H1 (cell line): ENCODE measurements at regions not wholly inside any gene's neighbourhood (a gene's known extent, or its start where the extent isn't known, plus 50 kb on each side); places are given as distances from the start of the nearest gene placed in this dataset.

Experiments used
- CTCF ChIA-PET: fragments of 300-600 bp; sonication (Branson Sonifier 250); formaldehyde crosslinking; loops from one replicate; lab custom pipeline; 2021; ENCODE audit not compliant: partially characterized antibody; lab: Charles Lee
- POLR2A ChIA-PET: fragments of 300-600 bp; sonication (Branson Sonifier 250); formaldehyde crosslinking; loops from one replicate; lab custom pipeline; 2021; ENCODE audit warnings: inconsistent platforms; ENCODE audit not compliant: partially characterized antibody; lab: Charles Lee
- DNase-seq, 2 experiments: peaks; one replicate each; pipeline versions ENCODE4 v3.0.0 to v3.0.0-alpha.2; 2010 to 2022; ENCODE audit warnings: low spot score in 2 of 2, low read depth in 1 of 2, mixed read lengths in 1 of 2
- FAIRE-seq: peaks from 2 replicates; lab custom pipeline; 2011; peaks lifted over from hg19 to GRCh38; lab: Jason Lieb, UNC
- H2AFZ ChIP-seq: 2 replicates; pipeline ENCODE4 v1.8.1; 2012; ENCODE audit warnings: low read length, inconsistent platforms
- H2AK5ac ChIP-seq: 2 replicates; pipeline ENCODE4 v1.6.1; 2013; ENCODE audit warnings: low read depth, low read length
- H2BK120ac ChIP-seq: replicated peaks from 2 replicates; pipeline ENCODE3; 2013; ENCODE audit warnings: low read depth, low read length, inconsistent platforms
- H2BK12ac ChIP-seq: 2 replicates; pipeline ENCODE4 v1.6.1; 2013; ENCODE audit warnings: low read depth, low read length
- H2BK15ac ChIP-seq: 2 replicates; pipeline ENCODE4 v1.6.1; 2013; ENCODE audit warnings: low read length
- H2BK20ac ChIP-seq: 2 replicates; pipeline ENCODE4 v1.6.1; 2013; ENCODE audit warnings: low read length
- H2BK5ac ChIP-seq: 2 replicates; pipeline ENCODE4 v1.6.1; 2013; ENCODE audit warnings: low read depth, low read length
- H3K14ac ChIP-seq: 2 replicates; pipeline ENCODE4 v1.6.1; 2013; ENCODE audit warnings: inconsistent platforms; ENCODE audit not compliant: insufficient read length
- H3K18ac ChIP-seq: 2 replicates; pipeline ENCODE4 v1.6.1; 2013; ENCODE audit warnings: low read length; ENCODE audit errors: extremely low read depth
- H3K23ac ChIP-seq: 2 replicates; pipeline ENCODE4 v1.6.1; 2013; ENCODE audit warnings: inconsistent platforms; ENCODE audit not compliant: insufficient read length
- H3K23me2 ChIP-seq: 2 replicates; pipeline ENCODE4 v1.6.1; 2013; ENCODE audit warnings: low read depth, low read length
- H3K27ac ChIP-seq: 2 replicates; pipeline ENCODE4 v1.6.1; 2011; ENCODE audit warnings: low read depth, low read length, inconsistent platforms
- H3K27me3 ChIP-seq, 4 experiments: replicated peaks in 1 of 4; 1 replicate in 1 of 4; 2 replicates in 3 of 4; pipeline versions ENCODE4 v1.6.1 to v1.8.1; 2011 to 2013; ENCODE audit warnings: low read length in 3 of 4, mild to moderate bottlenecking in 3 of 4, inconsistent platforms in 2 of 4, mixed read lengths in 2 of 4, moderate library complexity in 1 of 4; ENCODE audit not compliant: control insufficient read depth in 3 of 4, insufficient read depth in 3 of 4; ENCODE audit errors: extremely low read depth in 1 of 4
- H3K36me3 ChIP-seq, 4 experiments: 2 replicates each; pipeline versions ENCODE4 v1.6.1 to v1.8.1; 2011 to 2013; ENCODE audit warnings: mild to moderate bottlenecking in 4 of 4, low read length in 3 of 4, moderate library complexity in 2 of 4, control low read depth in 1 of 4, inconsistent platforms in 1 of 4; ENCODE audit not compliant: insufficient read depth in 4 of 4, control insufficient read depth in 2 of 4
- H3K4ac ChIP-seq: replicated peaks from 2 replicates; pipeline ENCODE3; 2013; ENCODE audit warnings: low read length, low read depth, mixed read lengths, inconsistent platforms; ENCODE audit not compliant: insufficient read length
- H3K4me1 ChIP-seq, 4 experiments: replicated peaks in 1 of 4; 1 replicate in 1 of 4; 2 replicates in 3 of 4; pipeline versions ENCODE4 v1.6.1 to v1.8.1; 2011 to 2013; ENCODE audit warnings: low read length in 3 of 4, inconsistent platforms in 2 of 4, mixed read lengths in 1 of 4; ENCODE audit not compliant: insufficient read depth in 4 of 4, control insufficient read depth in 3 of 4
- H3K4me2 ChIP-seq, 2 experiments: 2 replicates each; pipeline versions ENCODE4 v1.6.1 to v1.8.1; 2011 to 2013; ENCODE audit warnings: low read depth in 2 of 2, low read length in 2 of 2, control low read depth in 1 of 2, inconsistent platforms in 1 of 2, mild to moderate bottlenecking in 1 of 2; ENCODE audit not compliant: insufficient read depth in 1 of 2
- H3K4me3 ChIP-seq, 4 experiments: fragments of 200-600, 300-600 bp in 1 of 4; sonication (generic), shearing (Covaris generic), sonication (Bioruptor Twin) in 1 of 4; 2 replicates each; pipeline versions ENCODE4 v1.5.1 to v1.8.1; 2011 to 2016; ENCODE audit warnings: low read length in 4 of 4, low read depth in 3 of 4, control low read depth in 2 of 4, inconsistent platforms in 2 of 4, mild to moderate bottlenecking in 2 of 4, mixed read lengths in 1 of 4, moderate library complexity in 1 of 4; ENCODE audit not compliant: insufficient read depth in 2 of 4; ENCODE audit errors: extremely low read depth in 1 of 4
- H3K56ac ChIP-seq: replicated peaks from 2 replicates; pipeline ENCODE3; 2013; ENCODE audit warnings: low read depth, mild to moderate bottlenecking, mixed read lengths, low read length, inconsistent platforms; ENCODE audit not compliant: insufficient read length
- H3K79me1 ChIP-seq: 2 replicates; pipeline ENCODE4 v1.6.1; 2013; ENCODE audit warnings: low read depth, low read length, control low read depth
- H3K79me2 ChIP-seq, 2 experiments: 2 replicates each; pipeline versions ENCODE4 v1.6.1 to v1.8.1; 2012 to 2013; ENCODE audit warnings: low read length in 2 of 2, mild to moderate bottlenecking in 2 of 2, inconsistent platforms in 1 of 2; ENCODE audit not compliant: insufficient read depth in 2 of 2, control insufficient read depth in 1 of 2
- H3K9ac ChIP-seq, 4 experiments: replicated peaks in 1 of 4; 1 replicate in 1 of 4; 2 replicates in 3 of 4; pipeline versions ENCODE4 v1.6.1 to v1.8.1; 2011 to 2013; ENCODE audit warnings: low read depth in 3 of 4, low read length in 3 of 4, control low read depth in 2 of 4, mild to moderate bottlenecking in 2 of 4, moderate library complexity in 2 of 4, inconsistent platforms in 1 of 4; ENCODE audit errors: extremely low read depth in 1 of 4
- H3K9me3 ChIP-seq, 2 experiments: 2 replicates each; pipeline versions ENCODE4 v1.6.1 to v1.8.1; 2012 to 2013; ENCODE audit warnings: mild to moderate bottlenecking in 2 of 2, moderate library complexity in 2 of 2, control low read depth in 1 of 2, inconsistent platforms in 1 of 2, low read depth in 1 of 2, low read length in 1 of 2, mixed read lengths in 1 of 2; ENCODE audit not compliant: insufficient read depth in 2 of 2
- H4K20me1 ChIP-seq, 2 experiments: replicated peaks in 1 of 2; 2 replicates each; pipeline versions ENCODE3 to v1.8.1; 2011 to 2013; ENCODE audit warnings: inconsistent platforms in 2 of 2, low read length in 2 of 2, mild to moderate bottlenecking in 1 of 2; ENCODE audit not compliant: insufficient read depth in 2 of 2, control insufficient read depth in 1 of 2
- H4K5ac ChIP-seq: 2 replicates; pipeline ENCODE4 v1.6.1; 2013; ENCODE audit warnings: low read length, low read depth, mixed read lengths, inconsistent platforms; ENCODE audit not compliant: insufficient read length
- H4K8ac ChIP-seq: 2 replicates; pipeline ENCODE4 v1.8.0; 2013; ENCODE audit warnings: mild to moderate bottlenecking, moderate library complexity, low read length, inconsistent platforms; ENCODE audit not compliant: insufficient read depth; ENCODE audit errors: extremely low read depth
- H4K91ac ChIP-seq: replicated peaks from 2 replicates; pipeline ENCODE3; 2013; ENCODE audit warnings: low read length, mixed read lengths, inconsistent platforms; ENCODE audit not compliant: insufficient read length
- CHD2 ChIP-seq: IDR thresholded peaks from 2 replicates; pipeline ENCODE4 v1.6.1; 2012; ENCODE audit warnings: low read length, improper control_type of control experiment
- EP300 ChIP-seq, 2 experiments: IDR thresholded peaks; 1 replicate in 1 of 2; 2 replicates in 1 of 2; pipeline ENCODE4 v1.6.1; 2011 to 2012; ENCODE audit warnings: low read depth in 2 of 2, low read length in 2 of 2, mild to moderate bottlenecking in 2 of 2, borderline replicate concordance in 1 of 2, inconsistent platforms in 1 of 2, moderate library complexity in 1 of 2
- SP1 ChIP-seq: IDR thresholded peaks from 2 replicates; pipeline ENCODE4 v1.6.1; 2011; ENCODE audit warnings: low read depth, low read length
- WGBS, 2 experiments: shearing (Covaris generic) in 1 of 2; methylation state at CpG; one replicate each; pipeline versions ENCODE4 v1.1.6 to v1.1.7; 2013 to 2015; ENCODE audit warnings: low lambda C conversion rate in 2 of 2, mixed read lengths in 2 of 2, inconsistent platforms in 1 of 2, low coverage in 1 of 2, missing lambda C conversion rate in 1 of 2; ENCODE audit not compliant: insufficient replicate concordance in 2 of 2, insufficient coverage in 1 of 2, insufficient read length in 1 of 2; ENCODE audit errors: extremely low coverage in 1 of 2, missing lambda C conversion rate in 1 of 2; 5-methylcytosine and 5-hydroxymethylcytosine counted together

DNA sequence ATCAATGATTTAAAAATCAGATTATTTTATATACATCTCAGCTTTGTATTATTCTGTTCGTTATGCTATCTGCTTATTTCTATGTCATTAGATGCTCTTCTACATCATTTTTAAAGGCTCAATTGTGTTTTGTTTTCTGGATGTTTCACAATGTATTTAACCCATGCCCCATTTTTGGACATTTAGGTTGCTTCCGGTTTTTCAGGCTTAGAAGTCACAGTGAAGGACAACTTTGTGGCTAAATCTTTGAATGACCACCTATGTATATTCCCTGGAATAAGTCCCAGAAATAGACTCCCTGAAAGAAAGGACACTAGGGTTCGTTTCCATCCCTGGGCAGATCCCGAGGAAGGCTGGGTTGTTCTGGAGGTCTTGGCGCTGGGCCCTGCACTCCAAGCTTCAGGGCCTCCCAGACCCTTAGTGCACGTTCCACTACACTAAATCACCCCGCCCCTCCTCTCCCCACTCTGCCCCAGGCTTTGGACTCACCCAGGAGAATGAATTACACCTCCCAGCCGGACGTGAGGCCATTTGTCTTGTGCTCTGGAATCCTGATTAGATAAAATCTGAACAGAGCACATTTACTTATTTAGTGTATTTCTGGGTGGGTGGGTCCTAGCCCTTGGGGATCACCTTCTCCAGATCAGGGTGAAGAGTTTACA, 188.2 kb downstream of the ZFP36L2 start:
- no peak overlapping the region for H4K8ac ChIP-seq
- no peaks in the 10 kb centered on the region for H3K23me2 ChIP-seq
- H3K4me3 ChIP-seq = no peak overlapping the region
- no peak overlapping the region for H4K91ac ChIP-seq
- H2BK20ac ChIP-seq = no peak overlapping the region
- no peak overlapping the region for H3K9ac ChIP-seq
- ChIA-PET POLR2A (no interaction called here), CTCF (interaction anchor here (0.6 to 3.0 kb wide), 10 partner anchors 10 to 447 kb away, joined by 3 to 18 read pairs (median 4); no protein-coding TSS in a partner anchor)
- no peak overlapping the region for H2BK12ac ChIP-seq
- no peak overlapping the region for H2BK15ac ChIP-seq
- H3K9me3 ChIP-seq = no peaks in the 10 kb centered on the region
- H3K27ac ChIP-seq = no peak overlapping the region
- H2BK120ac ChIP-seq = no peak overlapping the region
- no peak overlapping the region for H3K18ac ChIP-seq
- H3K4ac ChIP-seq = no peak overlapping the region
- H3K79me2 ChIP-seq = no peaks in the 10 kb centered on the region
- H4K20me1 ChIP-seq = no peaks in the 10 kb centered on the region
- no peak overlapping the region for H3K14ac ChIP-seq
- DNase-seq = no peak
- no peak overlapping the region for H3K23ac ChIP-seq
- H3K27me3 ChIP-seq = no peaks in the 10 kb centered on the region
- no peaks in the 10 kb centered on the region for H3K36me3 ChIP-seq
- H3K56ac ChIP-seq = no peak overlapping the region
- no peak for FAIRE-seq
- H2AFZ ChIP-seq = no peak overlapping the region
- H2AK5ac ChIP-seq = no peak overlapping the region
- H4K5ac ChIP-seq = no peak overlapping the region
- WGBS, 2 experiments = 88% methylated on average over 9 of the region's 9 CpGs; no CpG with 5 or more reads in 1 of the 2 experiments
- peaks cover 0 to 10% (median 7%) of the 10 kb centered on the region in 4 experiments; a peak in 6 of 7 replicates for H3K4me1 ChIP-seq
- H3K79me1 ChIP-seq = no peaks in the 10 kb centered on the region
- H2BK5ac ChIP-seq = no peak overlapping the region
- H3K4me2 ChIP-seq = no peak overlapping the region
- no peak for TF ChIP-seq CHD2
- no peak for TF ChIP-seq EP300 (IDR thresholded peaks at IDR 0.05; ENCODE audit: borderline replicate concordance in 1 of 2, low read depth in 2 of 2, low read length in 2 of 2)
- TF ChIP-seq SP1 = no peak
